Natural killer cell treated with Interleukin-12 subunit alpha and Interleukin-12 subunit beta and Interleukin-15 and Interleukin-18, amount 100 ng/mL, for 72 hours (primary cell): ENCODE measurements at regions not wholly inside any gene's neighbourhood (a gene's known extent, or its start where the extent isn't known, plus 50 kb on each side); places are given as distances from the start of the nearest gene placed in this dataset.

Experiments used
- ATAC-seq, 2 donors: fragments of 150-1000 bp; cut with Tn5 transposase in 1 of 2; sonication (Bioruptor Pico), chemical (Tn5 transposase) in 1 of 2; 2 replicates each; pipeline ENCODE4 v1.10.0; 2021
- DNase-seq: peaks from one replicate; pipeline ENCODE4 v3.0.0; 2022; ENCODE audit warnings: low spot score
- H3K27ac Mint-ChIP-seq, 2 donors: 1 replicate in 1 of 2; 2 replicates in 1 of 2; pipeline ENCODE4 v1.8.0; 2022; ENCODE audit warnings: mixed read lengths in 2 of 2, mild to moderate bottlenecking in 1 of 2, moderate library complexity in 1 of 2
- H3K27me3 Mint-ChIP-seq, 2 donors: 1 replicate in 1 of 2; 2 replicates in 1 of 2; pipeline ENCODE4 v1.8.0; 2022; ENCODE audit warnings: mixed read lengths in 2 of 2
- H3K36me3 Mint-ChIP-seq: one replicate; pipeline ENCODE4 v1.8.0; 2022; ENCODE audit warnings: mixed read lengths
- H3K4me1 Mint-ChIP-seq, 2 donors: 1 replicate in 1 of 2; 2 replicates in 1 of 2; pipeline ENCODE4 v1.8.0; 2022; ENCODE audit warnings: low read depth in 2 of 2, mixed read lengths in 2 of 2, mild to moderate bottlenecking in 1 of 2
- H3K4me3 Mint-ChIP-seq: one replicate; pipeline ENCODE4 v1.8.0; 2022; ENCODE audit warnings: mixed read lengths
- H3K9me3 Mint-ChIP-seq: 2 replicates; pipeline ENCODE4 v1.8.0; 2022; ENCODE audit warnings: mixed read lengths

- no peaks in the 10 kb centered on the region for H3K9me3 Mint-ChIP-seq
- H3K4me1 Mint-ChIP-seq: peaks cover 0 to 2% of the 10 kb centered on the region in 2 donors
- H3K36me3 Mint-ChIP-seq: no peaks in the 10 kb centered on the region
- H3K4me3 Mint-ChIP-seq: no peak overlapping the region
- peaks cover 10 to 35% of the 10 kb centered on the region in 2 donors for H3K27me3 Mint-ChIP-seq
- no peak for ATAC-seq
- no peak for DNase-seq
- H3K27ac Mint-ChIP-seq: no peak overlapping the region
Observed at GRCh38 chr15:38867556-38867955, 302.9 kb upstream of the RASGRP1 start.

- peaks cover 10 to 29% of the 10 kb centered on the region in 2 donors for H3K27me3 Mint-ChIP-seq
- no peak overlapping the region for H3K27ac Mint-ChIP-seq
- no peaks in the 10 kb centered on the region for H3K9me3 Mint-ChIP-seq
- no peaks in the 10 kb centered on the region for H3K36me3 Mint-ChIP-seq
- no peak for DNase-seq
- no peak for ATAC-seq
- no peak overlapping the region for H3K4me3 Mint-ChIP-seq
- peaks cover 0 to 2% of the 10 kb centered on the region in 2 donors for H3K4me1 Mint-ChIP-seq
Observed at GRCh38 chr15:38868326-38869114, 303.9 kb upstream of the RASGRP1 start.

GRCh38 chr15:38871638-38872037, 307.0 kb upstream of the RASGRP1 start:
- H3K36me3 Mint-ChIP-seq: no peaks in the 10 kb centered on the region
- H3K4me3 Mint-ChIP-seq: no peak overlapping the region
- DNase-seq (no peak), ATAC-seq (no peak)
- H3K27me3 Mint-ChIP-seq: peaks cover 5 to 13% of the 10 kb centered on the region in 2 donors
- no peaks in the 10 kb centered on the region for H3K9me3 Mint-ChIP-seq
- no peaks in the 10 kb centered on the region for H3K4me1 Mint-ChIP-seq
- H3K27ac Mint-ChIP-seq: no peak overlapping the region

GRCh38 chr15:38872732-38873131, 308.1 kb upstream of the RASGRP1 start:
- Mint-ChIP-seq H3K4me3 (no peak overlapping the region), H3K36me3 (no peaks in the 10 kb centered on the region), H3K4me1 (no peaks in the 10 kb centered on the region), H3K9me3 (no peaks in the 10 kb centered on the region), H3K27ac (no peak overlapping the region), H3K27me3 (peaks cover 5 to 7% of the 10 kb centered on the region in 2 donors)
- ATAC-seq (no peak), DNase-seq (no peak)

GRCh38 chr15:38873158-38873557, 308.5 kb upstream of the RASGRP1 start:
- no peak for DNase-seq
- ATAC-seq: no peak

GRCh38 chr15:38874464-38874863, 309.9 kb upstream of the RASGRP1 start:
- DNase-seq (no peak), ATAC-seq (no peak)
- Mint-ChIP-seq H3K36me3 (no peaks in the 10 kb centered on the region), H3K4me1 (no peaks in the 10 kb centered on the region), H3K27me3 (peaks cover 8 to 10% of the 10 kb centered on the region in 2 donors), H3K27ac (no peak overlapping the region), H3K9me3 (no peaks in the 10 kb centered on the region), H3K4me3 (no peak overlapping the region)

More at GRCh38 chr15:38873158-38873557, 308.5 kb upstream of the RASGRP1 start:
- Mint-ChIP-seq H3K27me3 (peaks cover 9 to 11% of the 10 kb centered on the region in 2 donors), H3K9me3 (no peaks in the 10 kb centered on the region), H3K4me3 (no peak overlapping the region), H3K36me3 (no peaks in the 10 kb centered on the region), H3K27ac (no peak overlapping the region), H3K4me1 (no peaks in the 10 kb centered on the region)

GRCh38 chr15:38876211-38876610, 311.6 kb upstream of the RASGRP1 start:
- H3K36me3 Mint-ChIP-seq: no peaks in the 10 kb centered on the region
- no peak overlapping the region for H3K27ac Mint-ChIP-seq
- H3K4me3 Mint-ChIP-seq: no peak overlapping the region
- H3K9me3 Mint-ChIP-seq: no peaks in the 10 kb centered on the region
- no peaks in the 10 kb centered on the region for H3K4me1 Mint-ChIP-seq
- ATAC-seq (no peak), DNase-seq (no peak)
- peaks cover 7% of the 10 kb centered on the region in 2 donors for H3K27me3 Mint-ChIP-seq

GRCh38 chr15:38876621-38877020, 312.0 kb upstream of the RASGRP1 start:
- H3K9me3 Mint-ChIP-seq: no peaks in the 10 kb centered on the region
- no peak overlapping the region for H3K4me3 Mint-ChIP-seq
- ATAC-seq (no peak), DNase-seq (no peak)
- H3K27me3 Mint-ChIP-seq: peaks cover 7 to 9% of the 10 kb centered on the region in 2 donors
- no peaks in the 10 kb centered on the region for H3K4me1 Mint-ChIP-seq
- H3K36me3 Mint-ChIP-seq: no peaks in the 10 kb centered on the region
- H3K27ac Mint-ChIP-seq: no peak overlapping the region

- no peaks in the 10 kb centered on the region for H3K9me3 Mint-ChIP-seq
- H3K36me3 Mint-ChIP-seq: no peaks in the 10 kb centered on the region
- H3K4me1 Mint-ChIP-seq: no peaks in the 10 kb centered on the region
- ATAC-seq (no peak), DNase-seq (no peak)
- no peak overlapping the region for H3K27ac Mint-ChIP-seq
- H3K4me3 Mint-ChIP-seq: no peak overlapping the region
- peaks cover 9 to 15% of the 10 kb centered on the region in 2 donors for H3K27me3 Mint-ChIP-seq
Observed at GRCh38 chr15:38877471-38877870, 312.9 kb upstream of the RASGRP1 start.

GRCh38 chr15:38878026-38878425, 313.4 kb upstream of the RASGRP1 start:
- H3K36me3 Mint-ChIP-seq: no peaks in the 10 kb centered on the region
- H3K4me1 Mint-ChIP-seq: no peaks in the 10 kb centered on the region
- no peak for ATAC-seq

GRCh38 chr15:38878926-38879325, 314.3 kb upstream of the RASGRP1 start:
- DNase-seq: no peak
- H3K9me3 Mint-ChIP-seq: no peaks in the 10 kb centered on the region
- H3K4me3 Mint-ChIP-seq: no peak overlapping the region
- ATAC-seq: no peak
- no peaks in the 10 kb centered on the region for H3K4me1 Mint-ChIP-seq
- H3K36me3 Mint-ChIP-seq: no peaks in the 10 kb centered on the region
- peaks cover 7 to 26% of the 10 kb centered on the region in 2 donors for H3K27me3 Mint-ChIP-seq
- H3K27ac Mint-ChIP-seq: no peak overlapping the region

More at GRCh38 chr15:38878026-38878425, 313.4 kb upstream of the RASGRP1 start:
- H3K27ac Mint-ChIP-seq: no peak overlapping the region
- H3K4me3 Mint-ChIP-seq: no peak overlapping the region
- DNase-seq: no peak
- peaks cover 6 to 21% of the 10 kb centered on the region in 2 donors for H3K27me3 Mint-ChIP-seq
- no peaks in the 10 kb centered on the region for H3K9me3 Mint-ChIP-seq

GRCh38 chr15:38879909-38880471, 315.4 kb upstream of the RASGRP1 start:
- Mint-ChIP-seq H3K9me3 (no peaks in the 10 kb centered on the region), H3K4me3 (no peak overlapping the region), H3K27ac (no peak overlapping the region), H3K36me3 (no peaks in the 10 kb centered on the region), H3K27me3 (peaks cover 13 to 34% of the 10 kb centered on the region in 2 donors), H3K4me1 (no peaks in the 10 kb centered on the region)
- ATAC-seq (no peak), DNase-seq (no peak)

GRCh38 chr15:38882221-38882620, 317.6 kb upstream of the RASGRP1 start:
- Mint-ChIP-seq H3K4me3 (no peak overlapping the region), H3K9me3 (no peaks in the 10 kb centered on the region), H3K36me3 (no peaks in the 10 kb centered on the region), H3K27ac (no peak overlapping the region), H3K27me3 (peaks cover 15 to 34% of the 10 kb centered on the region in 2 donors), H3K4me1 (no peaks in the 10 kb centered on the region)
- ATAC-seq: no peak
- no peak for DNase-seq

GRCh38 chr15:38883987-38884386, 319.4 kb upstream of the RASGRP1 start:
- ATAC-seq: no peak
- no peaks in the 10 kb centered on the region for H3K4me1 Mint-ChIP-seq
- no peak overlapping the region for H3K4me3 Mint-ChIP-seq

More at GRCh38 chr15:38883987-38884386, 319.4 kb upstream of the RASGRP1 start:
- Mint-ChIP-seq H3K27me3 (peaks cover 12 to 27% of the 10 kb centered on the region in 2 donors), H3K9me3 (no peaks in the 10 kb centered on the region), H3K36me3 (no peaks in the 10 kb centered on the region), H3K27ac (no peak overlapping the region)
- no peak for DNase-seq
